Erythroblast (primary cell): ENCODE measurements at regions not wholly inside any gene's neighbourhood (a gene's known extent, or its start where the extent isn't known, plus 50 kb on each side); places are given as distances from the start of the nearest gene placed in this dataset.
A peak's percentile ranks its signal among the peaks of the same experiment; 100 is the strongest.
"Not testable (repeated sequence)": the region's sequence is repeated elsewhere in the genome, so short reads cannot be mapped to it uniquely, and the experiment has no call there.

Source experiments
- DNase-seq, 2 experiments: peaks; one replicate each; lab custom pipeline; 2025; lab: John Stamatoyannopoulos, UW
- GATA1 ChIP-seq: IDR thresholded peaks from 2 replicates; pipeline ENCODE4 v1.6.1; 2011; ENCODE audit warnings: low read depth, mild to moderate bottlenecking, control low read depth, low read length, moderate library complexity
- POLR2A ChIP-seq: IDR thresholded peaks from 2 replicates; pipeline ENCODE4 v1.6.1; 2011; ENCODE audit warnings: mild to moderate bottlenecking, low read length

GRCh38 chr1:184854496-184855140, 100.0 kb upstream of the EDEM3 start:
- no peak for TF ChIP-seq GATA1
- TF ChIP-seq POLR2A: no peak
- DNase-seq: no peak

GRCh38 chr1:184854036-184854435, 99.4 kb upstream of the EDEM3 start:
- no peak for TF ChIP-seq POLR2A
- TF ChIP-seq GATA1: no peak
- DNase-seq: no peak

- TF ChIP-seq GATA1 (no peak), POLR2A (no peak)
- DNase-seq: peak in 1 of 2 experiments; percentile 43
These were observed 97.4 kb upstream of the EDEM3 start for GRCh38 chr1:184851822-184852746.

GRCh38 chr1:184843732-184844495, 89.3 kb upstream of the EDEM3 start:
- DNase-seq: peak; percentile 84
- TF ChIP-seq GATA1 (no peak), POLR2A (no peak)

GRCh38 chr1:184840596-184840995, 85.9 kb upstream of the EDEM3 start:
- no peak for DNase-seq
- no peak for TF ChIP-seq GATA1
- no peak for TF ChIP-seq POLR2A

- TF ChIP-seq GATA1 (no peak), POLR2A (no peak)
- peak; percentile 11 to 45 for DNase-seq
These were observed 83.9 kb upstream of the EDEM3 start for GRCh38 chr1:184838504-184838951.

- TF ChIP-seq GATA1 (no peak), POLR2A (no peak)
- DNase-seq: no peak
These were observed 82.6 kb upstream of the EDEM3 start for GRCh38 chr1:184836934-184837895.

- no peak for DNase-seq
- TF ChIP-seq POLR2A: no peak
- no peak for TF ChIP-seq GATA1
These were observed 81.5 kb upstream of the EDEM3 start for GRCh38 chr1:184836141-184836540.

GRCh38 chr1:184833994-184834393, 79.3 kb upstream of the EDEM3 start:
- not testable (repeated sequence) for DNase-seq

GRCh38 chr1:184832517-184832916, 77.9 kb upstream of the EDEM3 start:
- DNase-seq: no peak

GRCh38 chr1:184829496-184829895, 74.8 kb upstream of the EDEM3 start:
- DNase-seq: not testable (repeated sequence)

More at GRCh38 chr1:184832517-184832916, 77.9 kb upstream of the EDEM3 start:
- TF ChIP-seq POLR2A (no peak), GATA1 (no peak)

GRCh38 chr1:184828369-184828717, 73.7 kb upstream of the EDEM3 start:
- DNase-seq: no peak
- TF ChIP-seq POLR2A: no peak
- no peak for TF ChIP-seq GATA1
